HG02885 (cell line): ENCODE measurements at regions not wholly inside any gene's neighbourhood (a gene's known extent, or its start where the extent isn't known, plus 50 kb on each side); places are given as distances from the start of the nearest gene placed in this dataset.

Experiments used
- ATAC-seq: cut with Tn5 transposase; IDR thresholded peaks from one replicate; pipeline ENCODE4 v1.9.1; 2021; ENCODE audit warnings: mild to moderate bottlenecking; ENCODE audit not compliant: unreplicated experiment, poor library complexity

DNA sequence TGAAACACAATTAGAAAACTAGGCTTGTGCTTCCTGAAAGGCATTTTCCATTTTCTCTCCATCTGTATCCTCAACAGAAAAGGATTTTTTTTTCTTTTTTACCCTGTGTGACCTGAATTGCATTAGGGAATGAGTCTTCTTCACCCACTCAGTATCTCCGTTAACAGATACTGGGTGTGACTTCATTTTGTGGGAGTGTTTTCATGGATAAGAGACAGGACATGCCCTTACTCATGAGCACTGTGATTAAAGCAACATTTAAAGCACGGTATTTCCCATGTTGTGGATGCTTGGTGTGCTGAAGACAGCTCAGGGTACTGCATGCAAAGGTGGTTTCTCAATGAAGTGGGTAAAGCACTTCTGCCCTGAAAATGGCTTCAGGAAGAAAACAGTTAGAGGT lies 1397.3 kb upstream of the TMEM132C start:
- no peak for ATAC-seq

DNA sequence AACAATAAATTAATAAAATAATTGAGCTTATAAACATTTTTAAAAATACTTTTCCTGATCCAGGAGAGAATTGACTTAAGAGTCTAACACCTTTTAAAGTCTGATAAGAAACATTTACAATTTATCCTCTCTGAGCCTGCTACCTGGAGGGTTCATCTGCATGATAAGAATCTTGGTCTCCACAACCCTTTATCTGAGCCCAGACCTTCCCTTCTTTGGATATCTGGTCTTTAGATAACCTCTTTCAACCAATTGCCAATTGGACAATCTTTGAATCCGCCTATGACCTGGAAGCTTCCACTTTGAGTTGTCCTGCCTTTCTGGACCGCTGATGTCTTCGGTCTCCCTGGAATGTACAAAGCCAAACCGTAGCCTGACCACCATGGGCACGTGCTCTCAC lies 1393.3 kb upstream of the TMEM132C start:
- ATAC-seq: no peak

DNA sequence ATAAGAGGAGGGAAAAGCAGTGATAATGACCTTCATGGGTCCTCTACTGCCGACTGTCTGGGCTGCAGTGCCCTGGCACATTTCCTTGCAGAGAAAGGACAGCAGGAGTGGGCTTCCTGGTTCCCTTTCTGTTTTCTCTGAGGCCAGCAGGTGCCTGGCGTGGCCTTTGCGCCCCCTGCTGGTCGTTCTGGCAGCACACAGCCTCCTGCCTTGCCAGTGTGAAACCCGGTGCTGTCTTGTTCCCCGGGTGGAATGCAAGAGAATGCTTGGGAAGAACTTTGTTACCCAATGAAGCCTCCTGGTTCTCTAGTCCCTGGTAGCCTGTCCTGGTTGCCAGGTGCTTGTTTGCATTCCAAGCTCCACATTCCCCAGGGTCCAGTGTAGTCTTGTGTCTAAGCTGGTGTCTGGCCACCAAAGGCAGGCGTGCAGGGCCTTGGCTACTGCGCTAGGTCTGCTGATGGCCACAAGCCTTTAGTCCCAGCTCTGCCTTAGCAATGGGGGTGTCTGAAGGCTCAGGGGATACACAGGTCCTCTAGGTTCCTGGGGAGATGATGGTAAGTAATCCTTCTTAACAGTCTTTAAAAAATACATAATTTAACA lies 1392.4 kb upstream of the TMEM132C start:
- ATAC-seq: peak; percentile 90

DNA sequence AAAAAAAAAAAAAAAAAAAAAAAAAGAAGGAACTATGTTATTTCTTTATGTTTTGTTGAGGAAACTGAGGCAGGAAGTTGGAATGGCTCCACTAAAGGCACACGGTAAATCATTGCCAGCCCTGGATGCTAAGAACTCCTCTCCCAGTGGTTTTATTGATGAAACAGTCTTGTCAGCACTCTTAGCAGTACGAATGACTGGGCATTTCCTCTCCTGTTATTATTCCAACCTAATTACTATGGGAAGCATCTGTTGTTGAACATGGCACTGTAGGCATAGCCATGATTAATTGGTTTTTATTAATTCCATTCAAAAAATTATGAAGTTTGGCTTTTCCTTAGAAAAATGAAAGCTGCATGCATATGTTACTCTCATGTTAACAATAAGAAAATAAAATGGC lies 1387.1 kb upstream of the TMEM132C start:
- ATAC-seq: no peak

DNA sequence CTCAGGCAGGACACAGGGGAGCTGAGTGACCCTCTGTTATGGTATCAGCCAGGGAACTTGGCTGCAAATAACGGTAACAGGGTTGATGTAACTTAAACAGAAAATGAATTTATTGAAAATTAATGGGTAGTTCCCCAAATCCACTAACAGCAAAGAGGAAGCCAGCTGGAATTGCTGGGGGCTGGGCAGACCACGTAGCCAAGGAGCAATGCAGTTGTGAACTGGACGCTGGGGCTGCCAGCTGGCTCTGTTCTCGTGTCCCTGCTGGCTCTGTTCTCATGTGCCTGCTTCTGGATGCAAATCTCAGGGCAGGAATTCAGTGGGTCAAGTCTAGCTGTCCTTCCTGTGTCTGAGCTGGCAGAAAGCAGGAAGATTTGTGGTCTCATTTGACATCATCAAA lies 1383.3 kb upstream of the TMEM132C start:
- ATAC-seq: no peak

DNA sequence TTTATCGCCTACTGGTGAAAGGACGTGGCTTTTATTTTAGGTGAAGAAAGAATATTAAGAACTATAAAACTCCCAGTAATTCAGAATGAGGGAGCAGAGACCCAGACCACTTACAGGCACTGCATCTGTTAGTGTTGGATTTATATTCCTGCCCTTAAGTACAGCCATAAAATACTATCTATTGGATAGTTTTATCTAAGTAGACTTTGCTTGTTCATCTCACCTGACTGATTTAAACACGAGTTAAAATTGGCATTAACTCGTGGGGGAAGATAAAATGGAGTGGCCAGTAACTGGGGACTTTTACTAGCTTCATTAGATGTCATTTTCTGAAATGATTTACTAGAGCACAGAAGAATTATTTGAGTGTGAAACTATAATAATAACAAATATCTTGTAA lies 1377.5 kb upstream of the TMEM132C start:
- no peak for ATAC-seq

DNA sequence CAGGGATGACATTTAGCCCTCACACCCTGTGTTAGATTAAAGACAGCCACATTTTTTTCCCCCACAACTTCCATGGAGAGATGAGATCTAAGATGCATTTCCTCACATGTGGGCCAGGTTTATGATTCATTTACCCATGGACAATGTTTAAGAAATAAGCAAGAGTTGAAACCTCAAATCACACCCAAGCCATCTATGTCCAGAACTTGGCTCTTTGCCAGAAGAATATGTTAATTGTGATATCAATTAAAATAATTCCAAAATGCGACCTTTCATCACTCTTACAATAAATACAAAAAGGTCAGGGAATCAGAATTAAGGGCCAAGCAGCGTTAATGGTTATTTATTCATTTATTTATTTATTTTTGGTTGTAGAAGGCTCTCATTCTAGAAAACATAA lies 1376.9 kb upstream of the TMEM132C start:
- ATAC-seq: no peak

DNA sequence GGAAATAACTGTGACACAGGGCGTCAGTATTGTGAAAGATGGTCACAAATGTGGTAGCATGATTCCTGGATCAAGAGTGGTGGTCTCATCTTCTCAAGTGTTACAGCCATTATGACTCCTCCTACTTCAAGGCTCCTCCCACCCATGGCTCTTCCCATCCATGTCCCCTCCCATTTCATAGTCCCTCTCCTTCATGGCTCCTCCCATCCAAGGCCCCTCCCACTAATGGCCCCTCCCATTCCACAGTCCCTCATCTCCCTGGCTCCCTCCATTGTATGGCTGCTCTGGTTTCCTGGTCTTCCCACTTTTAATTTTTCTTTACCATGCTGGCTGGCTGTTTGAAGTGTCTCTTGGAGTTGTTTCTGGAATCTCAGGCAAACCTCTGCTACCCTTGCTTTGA lies 1375.2 kb upstream of the TMEM132C start:
- ATAC-seq: no peak

DNA sequence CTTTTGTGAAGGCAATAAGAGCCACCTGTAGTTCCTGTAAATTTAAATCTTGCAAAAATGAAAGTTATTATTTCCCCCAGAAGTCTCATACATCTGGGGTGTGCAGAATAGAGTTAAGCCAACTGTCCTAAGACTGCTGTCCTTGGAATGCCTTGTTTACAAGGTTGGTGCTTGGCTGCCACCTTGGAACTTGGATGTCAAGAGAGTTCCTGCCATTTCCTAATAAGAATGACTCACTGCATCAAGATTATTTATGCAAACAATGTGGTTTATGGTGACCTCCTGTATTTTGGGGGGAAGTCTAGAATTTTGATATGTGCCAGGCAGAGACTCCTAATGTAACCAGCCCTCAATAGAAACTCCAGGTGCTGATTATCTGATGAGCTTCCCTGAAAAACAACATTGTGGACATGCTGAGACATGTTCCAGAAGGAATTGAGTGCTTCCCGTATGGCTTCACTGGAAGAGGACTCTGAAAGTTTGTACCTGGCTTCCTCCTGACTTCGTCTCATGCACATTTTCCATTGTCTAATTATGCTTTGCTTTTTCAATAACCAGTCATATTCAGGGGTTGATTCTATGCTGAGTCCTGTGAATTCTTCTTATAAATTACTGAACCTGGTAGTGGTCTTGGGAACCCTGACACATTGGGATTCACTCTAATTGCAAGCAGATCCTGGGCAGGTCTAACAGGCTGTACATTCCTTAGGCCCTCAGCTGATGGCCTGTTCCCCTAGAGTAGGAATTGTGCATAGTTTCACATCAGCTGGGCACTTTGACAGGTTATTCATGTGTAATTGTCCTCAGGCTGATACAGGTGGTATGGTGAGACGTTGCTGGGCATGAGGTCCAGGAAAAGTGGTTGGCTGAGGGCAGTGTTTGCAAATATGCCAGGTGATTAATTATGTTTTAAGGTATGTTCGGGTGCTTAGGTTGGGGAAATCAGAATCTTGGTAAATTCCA lies 1370.7 kb upstream of the TMEM132C start:
- ATAC-seq: no peak

DNA sequence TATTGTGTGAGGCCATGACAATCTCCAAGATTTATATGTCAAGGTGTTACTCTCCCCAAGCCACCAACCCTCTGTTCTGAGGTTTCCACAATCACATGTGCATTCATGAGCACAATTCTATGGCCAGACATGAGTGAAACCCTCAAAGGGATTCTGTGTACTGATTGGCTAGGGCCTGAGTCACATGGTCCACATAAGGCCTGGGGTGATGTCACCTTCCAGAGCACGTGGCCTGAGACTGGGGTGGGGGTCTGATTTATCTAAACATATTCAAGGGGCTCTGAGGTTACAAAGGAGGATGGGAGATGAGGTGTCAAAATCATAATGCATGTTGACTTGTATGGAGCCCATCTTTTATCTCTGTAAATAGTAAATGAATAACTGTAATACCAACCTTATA lies 1369.9 kb upstream of the TMEM132C start:
- ATAC-seq: no peak

DNA sequence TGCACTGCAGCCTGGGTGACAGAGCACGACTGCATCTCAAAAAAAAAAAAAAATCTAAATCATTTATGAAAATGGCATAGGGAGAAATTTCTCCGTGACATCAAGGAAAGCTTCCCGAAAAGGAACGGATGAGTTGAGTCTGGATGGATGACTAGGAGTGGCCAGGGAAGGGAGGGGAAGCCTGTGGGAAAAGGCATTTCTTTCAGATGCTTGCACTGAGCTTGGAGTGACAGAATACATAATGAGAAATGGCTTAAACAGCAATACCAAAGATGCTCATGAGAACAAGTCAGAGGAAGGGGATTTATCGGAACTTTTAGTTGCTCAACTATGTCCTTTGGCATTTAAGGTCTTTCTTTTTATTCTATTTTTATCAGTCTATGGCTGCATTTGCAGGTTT lies 1369.2 kb upstream of the TMEM132C start:
- no peak for ATAC-seq

DNA sequence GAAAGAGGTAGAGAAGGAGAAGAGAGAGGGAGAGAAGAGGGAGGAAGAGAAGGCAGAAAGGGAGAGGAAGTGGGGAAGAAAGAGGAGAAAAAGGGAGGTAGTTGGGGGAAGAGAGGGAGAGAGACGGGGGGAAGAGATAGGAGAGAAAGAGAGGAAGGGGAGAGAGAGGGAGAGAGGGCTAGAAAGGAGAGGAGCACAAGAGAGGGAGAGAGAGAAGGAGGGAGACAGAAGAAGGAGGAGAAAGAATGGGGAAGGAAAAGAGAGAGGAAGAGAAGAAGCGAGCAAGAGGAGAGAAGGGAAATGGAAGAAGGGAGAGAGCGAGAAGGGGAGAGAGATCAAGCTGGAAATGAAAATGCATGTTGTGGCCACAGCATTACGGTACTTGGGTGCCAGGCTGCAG lies 1368.4 kb upstream of the TMEM132C start:
- ATAC-seq: no peak

DNA sequence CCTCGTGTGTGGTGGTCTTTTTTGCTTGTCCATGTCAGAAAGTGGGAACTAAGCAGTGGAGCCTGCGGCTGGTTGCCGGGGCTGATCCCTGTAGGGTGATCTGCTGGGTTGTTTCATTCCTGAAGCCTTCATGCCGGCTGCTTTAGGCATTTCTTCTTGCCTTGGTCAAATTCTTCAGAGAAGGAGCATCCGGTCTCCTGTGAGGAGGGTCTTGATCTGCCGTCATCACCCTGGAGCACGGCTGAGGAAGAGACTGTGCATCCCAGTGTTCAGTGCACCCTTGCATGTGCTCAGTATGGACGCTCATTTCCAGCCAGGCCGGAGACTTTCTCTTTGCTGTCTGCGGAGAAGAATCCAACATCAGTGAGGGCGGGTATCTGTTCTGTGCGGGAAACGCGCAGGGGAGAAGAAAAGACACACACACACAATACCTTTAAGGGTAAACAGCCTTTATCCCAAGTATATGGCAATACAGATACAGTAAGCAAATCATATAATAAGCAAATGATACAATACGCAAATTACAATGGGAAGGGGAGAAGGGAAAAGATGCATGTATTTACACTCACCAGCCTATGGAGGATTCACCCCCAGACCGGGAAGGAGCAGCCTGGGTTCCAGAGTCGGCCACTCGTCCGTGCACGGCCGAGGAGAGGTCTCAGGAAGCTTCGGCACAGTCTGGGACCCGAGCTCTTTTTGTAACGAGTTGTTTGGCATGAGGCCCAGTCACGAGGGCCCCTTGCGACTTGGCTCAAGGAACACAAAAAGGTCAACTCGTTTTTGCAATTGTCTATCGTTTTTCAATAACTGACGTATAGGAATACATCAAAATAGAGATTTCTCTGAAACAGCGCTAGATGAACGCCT lies 1366.8 kb upstream of the TMEM132C start:
- ATAC-seq: no peak

DNA sequence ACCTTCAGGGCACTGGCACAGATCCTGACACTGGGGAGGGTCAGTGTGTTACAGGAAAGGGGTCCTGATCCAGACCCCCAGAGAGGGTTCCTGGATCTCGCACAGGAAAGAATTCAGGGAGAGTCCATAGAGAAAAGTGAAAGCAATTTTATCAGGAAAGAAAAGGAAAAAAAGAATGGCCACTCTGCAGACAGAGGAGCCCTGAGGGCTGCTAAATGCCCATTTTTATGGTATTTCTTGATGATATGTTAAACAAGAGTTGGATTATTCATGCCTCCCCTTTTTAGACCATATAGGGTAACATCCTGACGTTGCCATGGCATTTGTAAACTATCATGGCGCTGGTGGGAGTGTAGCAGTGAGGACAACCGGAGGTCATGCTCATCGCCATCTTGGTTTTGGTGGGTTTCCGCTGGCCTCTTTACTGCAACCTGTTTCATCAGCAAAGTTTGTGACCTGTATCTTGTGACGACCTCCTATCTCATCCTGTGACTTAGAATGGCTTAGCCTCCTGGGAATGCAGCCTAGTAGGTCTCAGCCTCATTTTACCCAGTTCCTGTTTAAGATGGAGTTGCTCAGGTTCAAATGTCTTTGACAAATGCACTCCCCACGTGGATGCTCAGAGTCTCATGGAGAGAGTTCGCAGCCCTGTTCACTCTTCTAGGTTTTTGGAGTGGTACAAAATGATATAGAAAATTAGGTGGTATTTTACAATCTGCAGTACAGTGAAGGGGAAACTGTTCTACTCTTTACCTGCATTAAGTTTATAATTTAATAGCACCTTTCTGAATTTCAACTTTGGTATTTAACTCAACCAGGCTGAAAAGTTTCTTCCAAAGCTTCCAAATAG lies 1363.7 kb upstream of the TMEM132C start:
- no peak for ATAC-seq

DNA sequence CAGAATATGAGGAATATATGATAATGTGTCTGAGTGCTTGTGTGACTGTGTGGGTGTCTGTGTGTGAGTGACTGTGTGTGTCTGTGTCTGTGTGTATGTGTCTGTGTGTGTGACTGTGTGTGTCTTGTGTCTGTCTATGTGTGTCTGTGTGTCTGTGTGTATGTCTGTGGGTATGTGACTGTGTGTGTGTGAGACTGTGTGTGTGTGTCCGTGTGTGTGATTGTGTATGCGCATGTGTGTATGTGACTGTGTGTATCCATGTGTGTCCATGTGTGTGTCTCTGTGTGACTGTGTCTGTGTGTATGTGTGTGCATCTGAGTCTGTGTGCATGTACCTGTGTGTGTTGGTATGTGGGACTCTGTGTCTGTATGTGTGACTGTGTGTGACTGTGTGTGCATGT lies 1361.2 kb upstream of the TMEM132C start:
- ATAC-seq: no peak

DNA sequence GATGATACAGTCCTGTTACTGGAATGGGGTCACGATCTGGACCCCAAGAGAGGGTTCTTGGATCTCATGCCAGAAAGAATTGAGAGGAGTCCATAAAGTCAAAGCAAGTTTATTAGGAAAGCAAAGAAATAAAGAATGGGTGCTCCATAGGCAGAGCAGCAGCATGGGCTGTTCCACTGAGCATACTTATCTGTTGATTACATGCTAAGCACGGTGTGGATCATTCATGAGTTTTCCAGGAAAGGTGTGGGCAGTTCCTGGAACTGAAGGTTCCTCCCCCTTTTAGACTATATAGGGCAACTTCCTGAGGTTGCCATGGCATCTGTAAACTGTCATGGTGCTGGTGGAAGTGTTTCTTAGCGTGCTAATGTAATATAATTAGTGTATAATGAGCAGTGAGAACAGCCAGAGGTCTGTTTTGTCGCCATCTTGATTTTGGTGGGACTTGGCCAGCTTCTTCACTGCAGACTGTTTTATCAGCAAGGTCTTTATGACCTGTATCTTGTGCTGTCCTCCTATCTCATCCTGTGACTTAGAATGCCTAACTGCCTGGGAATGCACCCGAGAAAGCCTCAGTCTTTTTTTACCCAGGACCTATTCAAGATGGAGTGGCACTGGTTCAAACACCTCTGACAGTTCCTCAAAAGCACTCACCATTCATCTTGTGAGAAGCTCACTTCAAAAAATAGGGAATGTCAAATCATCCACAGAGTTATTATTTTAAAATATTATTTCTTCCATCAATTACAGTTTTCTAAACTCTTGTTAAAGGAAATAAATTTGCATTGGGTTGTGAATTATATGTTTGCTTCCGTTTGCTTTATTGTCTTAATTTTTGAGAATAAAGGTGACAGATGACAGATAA lies 1358.8 kb upstream of the TMEM132C start:
- ATAC-seq: no peak

DNA sequence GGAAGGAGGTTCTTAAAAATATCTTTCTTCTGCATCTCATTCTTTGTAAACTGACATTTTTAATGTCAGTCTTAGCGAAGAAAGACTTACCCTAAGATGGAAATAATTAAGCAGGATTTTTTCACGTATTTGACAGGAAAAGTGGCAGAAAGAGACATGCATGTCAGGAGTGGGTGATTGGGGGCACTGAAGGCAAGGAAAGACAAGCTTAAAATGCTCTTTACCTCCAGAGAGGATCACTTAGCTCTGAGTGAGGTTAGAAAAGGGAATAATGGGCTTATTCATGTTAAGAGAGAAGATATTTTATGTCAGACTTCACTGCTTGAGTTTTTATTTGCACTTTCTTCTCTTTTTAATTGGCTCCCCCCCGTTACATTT lies 1358.2 kb upstream of the TMEM132C start:
- no peak for ATAC-seq

DNA sequence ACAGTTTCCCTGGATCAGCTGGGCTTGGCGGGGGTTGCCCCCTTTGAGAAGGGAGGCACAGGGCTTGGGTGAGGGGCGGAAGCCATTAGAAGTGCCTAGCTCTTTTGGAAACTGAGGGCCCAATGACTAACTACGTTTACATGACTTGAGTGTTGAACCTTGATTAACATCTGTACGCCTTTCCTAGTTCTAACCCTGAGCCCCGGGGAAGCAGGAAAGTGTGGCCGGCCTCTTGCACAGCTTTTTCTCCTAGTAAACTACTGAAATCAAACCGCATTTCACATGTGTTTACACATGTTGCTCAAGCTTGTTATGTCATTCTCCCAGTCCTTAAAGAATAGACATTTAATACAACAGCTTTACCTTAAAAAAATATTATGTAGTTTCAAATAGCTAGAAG lies 1356.4 kb upstream of the TMEM132C start:
- no peak for ATAC-seq

DNA sequence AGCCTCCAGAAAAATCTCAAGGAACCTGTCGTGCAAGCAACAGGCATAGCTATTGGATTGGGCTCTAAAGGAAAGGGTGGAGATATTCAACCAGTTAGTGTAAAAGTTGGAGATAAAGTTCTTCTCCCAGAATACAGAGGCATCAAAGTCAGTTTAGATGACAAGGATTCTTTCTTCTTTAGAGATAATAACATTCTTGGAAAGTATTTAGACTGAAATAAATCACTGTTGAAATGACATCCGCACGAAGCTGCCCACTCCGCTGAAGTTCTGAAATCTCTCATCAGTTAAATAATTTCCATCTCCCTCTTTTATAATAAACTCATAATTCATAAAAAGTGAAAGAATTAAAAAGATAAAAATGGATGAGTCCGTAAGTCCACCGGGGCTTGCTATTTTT lies 1354.9 kb upstream of the TMEM132C start:
- ATAC-seq: no peak
